ENCODE measurements at regions not wholly inside any gene's neighbourhood (a gene's known extent, or its start where the extent isn't known, plus 50 kb on each side); places are given as distances from the start of the nearest gene placed in this dataset.
"Not testable (repeated sequence)": the region's sequence is repeated elsewhere in the genome, so short reads cannot be mapped to it uniquely, and the experiment has no call there.

- Histone ChIP-seq H3K27ac (no peak overlapping the region), H3K4me3 (no peak overlapping the region), H3K9me3 (peaks cover 0 to 7% (median 0%) of the 10 kb centered on the region in 4 donors), H3K4me1 (peaks cover 17 to 29% (median 22%) of the 10 kb centered on the region in 4 donors), H3K36me3 (no peaks in the 10 kb centered on the region), H3K27me3 (no peaks in the 10 kb centered on the region)
- WGBS, 2 donors: 77 to 86% methylated on average over 10 of the region's 10 CpGs
- no peak for ATAC-seq (ENCODE audit: low FRiP score in 2 of 2)
- DNase-seq: no peak
- TF ChIP-seq POLR2AphosphoS5 (IDR thresholded peaks at IDR 0.05) (no peak), EP300 (IDR thresholded peaks at IDR 0.05) (no peak), CTCF (IDR thresholded peaks at IDR 0.05) (no peak), POLR2A (IDR thresholded peaks at IDR 0.05) (no peak)
Measured at GRCh38 chr3:194262176-194262924, 88.8 kb downstream of the CPN2 start.

- no peak for DNase-seq
- 95 to 98% methylated on average over 5 of the region's 5 CpGs for WGBS, 2 donors
- no peak for ATAC-seq (ENCODE audit: low FRiP score in 2 of 2)
Measured at GRCh38 chr3:194262925-194263305, 88.2 kb downstream of the CPN2 start.

GRCh38 chr3:194264631-194265504, 86.3 kb downstream of the CPN2 start:
- not testable (repeated sequence) for H3K9me3 ChIP-seq; ATAC-seq (ENCODE audit: low FRiP score in 2 of 2); H3K36me3 ChIP-seq; H3K27me3 ChIP-seq
- Histone ChIP-seq H3K4me1 (peaks cover 32 to 44% (median 39%) of the 10 kb centered on the region in 4 donors), H3K4me3 (peak overlapping the region in 2 of 4 donors; percentile 11 to 20), H3K27ac (peak overlapping the region; percentile 33 to 60 (median 50))
- 71 to 72% methylated on average over 16 to 21 of the region's 37 CpGs for WGBS, 2 donors
- peak in 1 of 2 donors; percentile 52 for DNase-seq
- TF ChIP-seq EP300 (IDR thresholded peaks at IDR 0.05): peak in 2 of 4 donors; percentile 82 to 84

More at GRCh38 chr3:194262925-194263305, 88.2 kb downstream of the CPN2 start:
- Histone ChIP-seq H3K9me3 (peaks cover 0 to 6% (median 0%) of the 10 kb centered on the region in 4 donors), H3K27ac (no peak overlapping the region), H3K4me3 (no peak overlapping the region), H3K36me3 (no peaks in the 10 kb centered on the region), H3K4me1 (peaks cover 23 to 31% (median 26%) of the 10 kb centered on the region in 4 donors), H3K27me3 (no peaks in the 10 kb centered on the region)
- no peak for TF ChIP-seq POLR2AphosphoS5 (IDR thresholded peaks at IDR 0.05)
- TF ChIP-seq EP300 (IDR thresholded peaks at IDR 0.05): no peak
- no peak for TF ChIP-seq CTCF (IDR thresholded peaks at IDR 0.05)
- no peak for TF ChIP-seq POLR2A (IDR thresholded peaks at IDR 0.05)

GRCh38 chr3:194265505-194265892, 85.6 kb downstream of the CPN2 start:
- Histone ChIP-seq H3K27ac (peak overlapping the region; percentile 33 to 72 (median 59)), H3K4me3 (peak overlapping the region in 2 of 4 donors; percentile 11 to 20), H3K4me1 (peaks cover 38 to 50% (median 46%) of the 10 kb centered on the region in 4 donors), H3K9me3 (no peaks in the 10 kb centered on the region), H3K36me3 (no peaks in the 10 kb centered on the region), H3K27me3 (no peaks in the 10 kb centered on the region)
- TF ChIP-seq POLR2AphosphoS5 (IDR thresholded peaks at IDR 0.05) (peak; percentile 94), POLR2A (IDR thresholded peaks at IDR 0.05) (no peak), EP300 (IDR thresholded peaks at IDR 0.05) (peak in 1 of 4 donors; percentile 87), CTCF (IDR thresholded peaks at IDR 0.05) (peak in 1 of 6 experiments; percentile 22)
- WGBS, 2 donors: 8 to 10% methylated on average over 10 to 19 of the region's 19 CpGs
- peak; percentile 78 to 90 for DNase-seq
- peak; percentile 84 to 90 for ATAC-seq (ENCODE audit: low FRiP score in 2 of 2)
